PFSK-1 (cell line): ENCODE measurements at regions not wholly inside any gene's neighbourhood (a gene's known extent, or its start where the extent isn't known, plus 50 kb on each side); places are given as distances from the start of the nearest gene placed in this dataset.

Experiments
- FOXP2 ChIP-seq: optimal IDR thresholded peaks from 2 replicates; pipeline ENCODE3; 2011; ENCODE audit warnings: borderline replicate concordance, control low read depth, inconsistent platforms; ENCODE audit not compliant: insufficient read depth; ENCODE audit errors: extremely low read length, extremely low read depth
- POLR2AphosphoS5 ChIP-seq: IDR thresholded peaks from 2 replicates; pipeline ENCODE4 v1.6.1; 2012; ENCODE audit warnings: low read depth, mild to moderate bottlenecking, control low read depth, low read length, moderate library complexity
- REST ChIP-seq, 2 experiments: IDR thresholded peaks; 2 replicates each; pipeline versions ENCODE4 v1.6.1 to v1.8.0; 2011 to 2012; ENCODE audit warnings: low read depth in 2 of 2, low read length in 2 of 2, control low read depth in 1 of 2, inconsistent platforms in 1 of 2, mild to moderate bottlenecking in 1 of 2, moderate library complexity in 1 of 2; ENCODE audit not compliant: insufficient read depth in 1 of 2
- SIN3A ChIP-seq: IDR thresholded peaks from 2 replicates; pipeline ENCODE4 v1.6.1; 2012; ENCODE audit warnings: mild to moderate bottlenecking, low read length, moderate library complexity, borderline replicate concordance; ENCODE audit not compliant: insufficient read depth
- TAF1 ChIP-seq: IDR thresholded peaks from 2 replicates; pipeline ENCODE4 v1.6.1; 2012; ENCODE audit warnings: low read length, control low read depth, borderline replicate concordance; ENCODE audit not compliant: insufficient read depth

- TF ChIP-seq FOXP2 (no peak), TAF1 (no peak), SIN3A (no peak), REST (IDR thresholded peaks at IDR 0.05; ENCODE audit: insufficient read depth in 1 of 2, low read depth in 2 of 2, low read length in 2 of 2) (no peak), POLR2AphosphoS5 (no peak)
Observed at GRCh38 chr9:109975574-109976295, 195.7 kb downstream of the PALM2AKAP2 start.

- TF ChIP-seq POLR2AphosphoS5 (no peak), FOXP2 (no peak), REST (IDR thresholded peaks at IDR 0.05; ENCODE audit: insufficient read depth in 1 of 2, low read depth in 2 of 2, low read length in 2 of 2) (no peak), TAF1 (no peak), SIN3A (no peak)
Observed at GRCh38 chr9:109976303-109976702, 196.3 kb downstream of the PALM2AKAP2 start.

GRCh38 chr9:109977521-109977920, 197.5 kb downstream of the PALM2AKAP2 start:
- TF ChIP-seq FOXP2 (no peak), REST (IDR thresholded peaks at IDR 0.05; ENCODE audit: insufficient read depth in 1 of 2, low read depth in 2 of 2, low read length in 2 of 2) (no peak), SIN3A (no peak), TAF1 (no peak), POLR2AphosphoS5 (no peak)

- no peak for TF ChIP-seq FOXP2
Observed at GRCh38 chr9:109981091-109981490, 201.1 kb downstream of the PALM2AKAP2 start.

GRCh38 chr9:109986521-109986991, 206.6 kb downstream of the PALM2AKAP2 start:
- TF ChIP-seq REST (IDR thresholded peaks at IDR 0.05; ENCODE audit: insufficient read depth in 1 of 2, low read depth in 2 of 2, low read length in 2 of 2) (no peak), FOXP2 (no peak), POLR2AphosphoS5 (no peak), SIN3A (no peak), TAF1 (no peak)
